ENCODE measurements at regions not wholly inside any gene's neighbourhood (a gene's known extent, or its start where the extent isn't known, plus 50 kb on each side); places are given as distances from the start of the nearest gene placed in this dataset.
A peak's percentile ranks its signal among the peaks of the same experiment; 100 is the strongest.

DNA sequence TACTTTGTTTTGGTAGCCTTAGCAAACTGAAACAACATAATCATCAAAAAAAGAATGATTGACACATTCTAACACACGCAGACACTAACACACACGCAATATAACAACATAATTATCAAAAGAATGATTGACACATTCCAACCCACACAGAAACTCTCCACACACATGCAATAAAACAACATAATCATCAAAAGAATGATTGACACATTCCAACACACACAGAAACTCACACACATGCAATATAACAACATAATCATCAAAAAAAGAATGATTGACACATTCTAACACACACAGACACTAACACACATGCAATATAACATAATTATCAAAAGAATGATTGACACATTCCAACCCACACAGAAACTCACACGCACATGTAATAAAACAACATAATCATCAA is 172.4 kb downstream of the THBS2 start:
- no peaks in the 10 kb centered on the region for H3K27me3 ChIP-seq (replicated peaks; ENCODE audit: insufficient read depth)
- no peak overlapping the region for H3K27ac ChIP-seq
- no peak overlapping the region for H3K4me3 ChIP-seq
- no peaks in the 10 kb centered on the region for H3K36me3 ChIP-seq
- TF ChIP-seq CTCF (IDR thresholded peaks at IDR 0.05) = no peak
- H3K9me3 ChIP-seq = no peaks in the 10 kb centered on the region
- H3K4me1 ChIP-seq (ENCODE audit: control insufficient read depth in 1 of 2, low read depth in 2 of 2) = peaks cover 0 to under 1% of the 10 kb centered on the region in 2 donors
- DNase-seq (ENCODE audit: low spot score) = no peak
- ATAC-seq (ENCODE audit: insufficient number of reproducible peaks, low FRiP score, low read depth) = no peak

DNA sequence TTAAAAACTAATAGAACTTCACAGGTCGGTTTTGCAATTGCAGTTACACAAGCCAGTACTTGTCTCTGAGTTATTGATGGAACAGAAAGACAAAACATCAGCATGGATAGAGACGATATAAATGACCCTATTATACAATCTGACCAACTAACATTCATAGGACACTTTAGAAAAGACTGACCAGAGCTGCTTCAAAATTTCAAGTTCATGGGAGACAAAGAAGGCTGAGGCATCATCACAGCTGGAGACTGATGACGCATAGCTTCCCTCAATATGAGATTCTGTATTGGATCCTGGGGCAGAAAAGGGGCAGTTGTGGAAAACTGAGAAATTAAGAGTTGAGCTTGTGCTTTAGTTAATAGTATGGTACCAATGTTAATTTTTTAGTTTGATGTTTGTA is 174.0 kb downstream of the THBS2 start:
- H3K4me3 ChIP-seq = no peak overlapping the region
- no peak for DNase-seq (ENCODE audit: low spot score)
- no peaks in the 10 kb centered on the region for H3K9me3 ChIP-seq
- H3K27ac ChIP-seq = no peak overlapping the region
- H3K27me3 ChIP-seq (replicated peaks; ENCODE audit: insufficient read depth) = no peaks in the 10 kb centered on the region
- TF ChIP-seq CTCF (IDR thresholded peaks at IDR 0.05) = no peak
- peaks cover 0 to 16% of the 10 kb centered on the region in 2 donors for H3K4me1 ChIP-seq (ENCODE audit: control insufficient read depth in 1 of 2, low read depth in 2 of 2)
- no peak for ATAC-seq (ENCODE audit: insufficient number of reproducible peaks, low FRiP score, low read depth)
- no peaks in the 10 kb centered on the region for H3K36me3 ChIP-seq

GRCh38 chr6:169078399-169079145 is 175.1 kb downstream of the THBS2 start:
- H3K4me3 ChIP-seq = no peak overlapping the region
- H3K4me1 ChIP-seq (ENCODE audit: control insufficient read depth in 1 of 2, low read depth in 2 of 2) = peaks cover 0 to 23% of the 10 kb centered on the region in 2 donors
- no peak overlapping the region for H3K27ac ChIP-seq
- no peaks in the 10 kb centered on the region for H3K27me3 ChIP-seq (replicated peaks; ENCODE audit: insufficient read depth)
- ATAC-seq (ENCODE audit: insufficient number of reproducible peaks, low FRiP score, low read depth) (no peak), DNase-seq (ENCODE audit: low spot score) (no peak)
- no peaks in the 10 kb centered on the region for H3K9me3 ChIP-seq
- H3K36me3 ChIP-seq = no peaks in the 10 kb centered on the region
- no peak for TF ChIP-seq CTCF (IDR thresholded peaks at IDR 0.05)

- H3K27me3 ChIP-seq (replicated peaks; ENCODE audit: insufficient read depth) = no peaks in the 10 kb centered on the region
- no peaks in the 10 kb centered on the region for H3K36me3 ChIP-seq
- H3K9me3 ChIP-seq = no peaks in the 10 kb centered on the region
- H3K4me1 ChIP-seq (ENCODE audit: control insufficient read depth in 1 of 2, low read depth in 2 of 2) = peaks cover under 1 to 37% of the 10 kb centered on the region in 2 donors
- DNase-seq (ENCODE audit: low spot score) = no peak
- no peak for ATAC-seq (ENCODE audit: insufficient number of reproducible peaks, low FRiP score, low read depth)
- H3K27ac ChIP-seq = no peak overlapping the region
- H3K4me3 ChIP-seq = no peak overlapping the region
- TF ChIP-seq CTCF (IDR thresholded peaks at IDR 0.05) = no peak
These were observed 177.6 kb downstream of the THBS2 start for GRCh38 chr6:169075915-169076654.

DNA sequence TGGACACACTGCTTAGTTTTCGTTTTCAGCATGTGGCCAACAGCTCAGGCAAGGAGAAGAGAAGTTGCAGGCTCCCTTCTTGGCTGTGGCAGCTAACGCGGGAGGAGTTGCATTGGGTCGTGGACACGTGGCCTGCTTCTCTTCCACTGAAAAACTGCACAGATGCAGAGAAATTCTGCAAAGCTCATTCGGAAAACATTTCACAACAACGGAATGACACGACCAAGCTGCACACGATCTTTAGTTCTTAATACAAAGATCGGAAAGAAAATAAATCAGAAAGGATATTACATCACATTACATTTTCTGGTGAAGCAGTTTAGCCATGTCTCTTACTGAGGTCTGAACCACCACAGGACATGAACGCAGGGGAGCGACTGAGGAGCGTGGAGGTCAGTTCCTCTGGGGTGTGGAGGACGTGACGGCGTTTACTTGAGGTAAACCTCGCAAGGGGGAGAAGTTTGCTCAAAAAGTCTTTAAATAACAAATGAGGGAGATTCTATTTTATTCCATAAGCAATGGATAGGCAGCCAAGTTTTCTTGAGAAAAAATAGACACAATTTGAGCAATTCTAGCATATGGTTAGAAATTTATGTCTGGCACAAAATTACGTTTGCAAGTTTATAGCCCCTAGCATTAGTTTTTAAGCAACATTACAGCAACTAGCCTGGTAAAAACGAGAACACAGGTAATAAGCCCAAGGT is 178.3 kb downstream of the THBS2 start:
- Histone ChIP-seq H3K9me3 (no peaks in the 10 kb centered on the region), H3K27me3 (replicated peaks; ENCODE audit: insufficient read depth) (no peaks in the 10 kb centered on the region), H3K4me1 (ENCODE audit: control insufficient read depth in 1 of 2, low read depth in 2 of 2) (peaks cover 3 to 42% of the 10 kb centered on the region in 2 donors), H3K36me3 (no peaks in the 10 kb centered on the region), H3K27ac (peak overlapping the region in 1 of 2 donors; percentile 22), H3K4me3 (peak overlapping the region; percentile 16)
- peak; percentile 34 for ATAC-seq (ENCODE audit: insufficient number of reproducible peaks, low FRiP score, low read depth)
- no peak for TF ChIP-seq CTCF (IDR thresholded peaks at IDR 0.05)
- no peak for DNase-seq (ENCODE audit: low spot score)

All from thoracic aorta (tissue), 2 donors.